Thoracic aorta (tissue), 2 donors: ENCODE measurements at regions not wholly inside any gene's neighbourhood (a gene's known extent, or its start where the extent isn't known, plus 50 kb on each side); places are given as distances from the start of the nearest gene placed in this dataset.

ENCODE experiments used
- ATAC-seq: fragments of 150-250 bp; one replicate; pipeline ENCODE4 v1.8.0; 2017; ENCODE audit warnings: low read depth; ENCODE audit not compliant: insufficient number of reproducible peaks, low FRiP score
- DNase-seq: peaks from one replicate; pipeline ENCODE4 v3.0.0-alpha.2; 2020; ENCODE audit warnings: low spot score
- H3K27ac ChIP-seq, 2 donors: fragments of 200-600 bp; sonication (generic); 1 replicate in 1 of 2; 2 replicates in 1 of 2; pipeline ENCODE4 v1.5.1; 2016; ENCODE audit warnings: mild to moderate bottlenecking in 2 of 2, moderate library complexity in 2 of 2
- H3K27me3 ChIP-seq: fragments of 200-600 bp; sonication (generic); replicated peaks from 2 replicates; pipeline ENCODE4 v1.6.0; 2016; ENCODE audit warnings: mild to moderate bottlenecking; ENCODE audit not compliant: insufficient read depth
- H3K36me3 ChIP-seq: fragments of 200-600 bp; sonication (generic); one replicate; pipeline ENCODE4 v1.5.1; 2016
- H3K4me1 ChIP-seq, 2 donors: fragments of 200-600 bp; sonication (generic); 1 replicate in 1 of 2; 2 replicates in 1 of 2; pipeline versions ENCODE4 v1.5.1 to v1.6.0; 2016; ENCODE audit warnings: low read depth in 2 of 2, mild to moderate bottlenecking in 1 of 2; ENCODE audit not compliant: control insufficient read depth in 1 of 2
- H3K4me3 ChIP-seq: fragments of 200-600 bp; sonication (generic); 2 replicates; pipeline ENCODE4 v1.5.1; 2016; ENCODE audit warnings: mild to moderate bottlenecking
- H3K9me3 ChIP-seq: fragments of 200-600 bp; sonication (generic); 2 replicates; pipeline ENCODE4 v1.5.1; 2016
- TF ChIP-seq, protein P1 (sequence below): fragments of 200-600 bp; sonication (generic); IDR thresholded peaks from one replicate; pipeline ENCODE4 v1.5.1; 2019; ENCODE audit warnings: antibody characterized with exemption

DNA sequence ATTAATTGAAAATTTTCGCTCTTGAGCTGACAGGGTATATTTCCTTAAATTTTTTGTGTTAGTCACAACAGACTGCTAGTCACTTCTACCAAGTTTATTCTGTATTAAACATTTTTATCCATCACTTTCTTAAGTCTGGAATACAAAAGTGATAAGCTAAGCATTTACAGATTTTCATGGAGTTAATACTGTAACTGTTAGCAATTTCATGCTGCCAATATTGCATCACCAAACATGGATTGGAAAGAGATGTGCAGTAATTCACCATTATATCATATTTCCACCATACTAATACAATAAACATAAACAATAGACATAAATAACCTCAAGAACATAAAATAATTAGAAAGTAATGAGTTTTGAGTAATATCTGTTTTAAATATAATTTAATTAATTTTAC, 854.0 kb upstream of the CITED2 start:
- TF ChIP-seq, protein P1, sequence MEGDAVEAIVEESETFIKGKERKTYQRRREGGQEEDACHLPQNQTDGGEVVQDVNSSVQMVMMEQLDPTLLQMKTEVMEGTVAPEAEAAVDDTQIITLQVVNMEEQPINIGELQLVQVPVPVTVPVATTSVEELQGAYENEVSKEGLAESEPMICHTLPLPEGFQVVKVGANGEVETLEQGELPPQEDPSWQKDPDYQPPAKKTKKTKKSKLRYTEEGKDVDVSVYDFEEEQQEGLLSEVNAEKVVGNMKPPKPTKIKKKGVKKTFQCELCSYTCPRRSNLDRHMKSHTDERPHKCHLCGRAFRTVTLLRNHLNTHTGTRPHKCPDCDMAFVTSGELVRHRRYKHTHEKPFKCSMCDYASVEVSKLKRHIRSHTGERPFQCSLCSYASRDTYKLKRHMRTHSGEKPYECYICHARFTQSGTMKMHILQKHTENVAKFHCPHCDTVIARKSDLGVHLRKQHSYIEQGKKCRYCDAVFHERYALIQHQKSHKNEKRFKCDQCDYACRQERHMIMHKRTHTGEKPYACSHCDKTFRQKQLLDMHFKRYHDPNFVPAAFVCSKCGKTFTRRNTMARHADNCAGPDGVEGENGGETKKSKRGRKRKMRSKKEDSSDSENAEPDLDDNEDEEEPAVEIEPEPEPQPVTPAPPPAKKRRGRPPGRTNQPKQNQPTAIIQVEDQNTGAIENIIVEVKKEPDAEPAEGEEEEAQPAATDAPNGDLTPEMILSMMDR: no peak
- ATAC-seq (no peak), DNase-seq (no peak)
- H3K4me1 ChIP-seq: peaks cover 0 to 8% of the 10 kb centered on the region in 2 donors
- no peak overlapping the region for H3K4me3 ChIP-seq
- H3K27me3 ChIP-seq: no peaks in the 10 kb centered on the region
- H3K36me3 ChIP-seq: no peaks in the 10 kb centered on the region
- H3K27ac ChIP-seq: no peak overlapping the region
- H3K9me3 ChIP-seq: peaks cover 4% of the 10 kb centered on the region

DNA sequence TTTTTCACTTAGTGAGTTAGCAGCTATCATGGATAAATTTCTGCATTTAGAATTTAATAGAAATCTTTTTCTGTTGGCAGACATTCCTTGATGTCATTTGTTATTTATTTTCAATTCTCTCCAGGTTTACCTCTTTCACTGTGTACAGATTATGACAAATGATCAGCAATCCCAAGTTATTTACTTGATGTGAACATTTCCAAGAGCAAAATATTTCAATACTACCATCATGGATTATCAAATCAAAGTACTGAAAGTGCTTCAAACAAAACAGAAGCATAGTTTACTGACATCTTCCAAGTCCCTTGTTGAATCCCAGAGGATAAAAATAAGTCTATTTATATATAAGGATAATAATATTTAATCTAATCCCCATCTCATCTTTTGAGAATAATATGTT, 852.2 kb upstream of the CITED2 start:
- H3K27ac ChIP-seq: no peak overlapping the region
- no peak for ATAC-seq
- H3K4me3 ChIP-seq: no peak overlapping the region
- TF ChIP-seq, protein P1: no peak
- DNase-seq: no peak
- peaks cover 0 to 8% of the 10 kb centered on the region in 2 donors for H3K4me1 ChIP-seq
- H3K27me3 ChIP-seq: no peaks in the 10 kb centered on the region
- H3K36me3 ChIP-seq: no peaks in the 10 kb centered on the region
- H3K9me3 ChIP-seq: no peaks in the 10 kb centered on the region

DNA sequence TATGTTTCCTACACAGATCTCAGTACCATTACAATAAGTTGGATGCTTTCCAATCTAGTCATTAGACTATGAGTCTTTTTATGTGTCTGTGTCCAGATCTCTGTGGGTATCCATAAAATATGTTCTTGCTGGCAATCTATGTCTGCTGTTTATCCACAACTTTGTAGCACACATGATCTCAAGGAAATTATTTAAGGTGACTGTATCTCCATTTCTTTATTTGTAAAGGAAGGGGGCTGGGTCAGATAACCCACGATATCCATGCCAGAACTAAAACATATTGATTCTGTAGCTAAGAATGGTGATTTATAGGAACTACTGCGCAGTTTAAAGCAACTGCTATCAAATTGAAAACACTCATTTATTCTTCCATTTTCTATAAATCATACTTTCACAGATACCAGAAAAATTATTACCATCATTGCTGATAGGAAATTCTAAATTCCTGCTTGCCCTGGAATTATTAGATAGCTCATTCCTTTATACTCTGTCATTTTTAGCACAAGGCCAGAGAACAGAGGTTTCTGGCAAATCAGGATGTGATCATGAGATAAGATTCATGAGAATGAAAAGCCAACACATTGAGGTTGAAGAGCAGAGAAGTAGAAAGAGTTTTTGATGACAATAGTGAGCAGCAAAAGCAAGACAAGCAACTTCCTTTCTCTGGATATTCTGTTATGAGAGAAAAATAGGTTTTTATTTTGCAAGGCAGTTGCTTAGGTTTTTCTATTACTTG, 851.4 kb upstream of the CITED2 start:
- Histone ChIP-seq H3K27me3 (no peaks in the 10 kb centered on the region), H3K4me3 (no peak overlapping the region), H3K4me1 (peaks cover 0 to 8% of the 10 kb centered on the region in 2 donors), H3K27ac (no peak overlapping the region), H3K9me3 (no peaks in the 10 kb centered on the region), H3K36me3 (no peaks in the 10 kb centered on the region)
- TF ChIP-seq, protein P1: no peak
- ATAC-seq (no peak), DNase-seq (no peak)

DNA sequence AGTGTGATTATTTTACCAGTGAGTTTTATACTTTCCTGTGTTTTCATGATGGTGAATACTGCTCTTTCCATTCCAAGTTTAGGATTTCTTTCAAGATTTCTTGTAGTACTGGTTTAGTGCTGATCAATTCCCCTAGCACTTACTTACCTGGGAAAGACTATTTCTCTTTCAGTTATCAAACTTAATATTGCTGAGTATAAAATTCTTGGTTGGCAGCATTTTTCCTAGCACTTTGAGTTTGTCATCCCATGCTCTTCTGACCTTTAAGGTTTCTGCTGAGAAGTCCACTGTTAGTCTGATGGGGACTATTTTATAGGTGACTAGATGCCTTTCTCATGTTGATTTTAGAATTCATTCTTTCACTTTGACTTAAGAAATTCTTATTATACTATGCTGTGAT, 842.8 kb upstream of the CITED2 start:
- ATAC-seq: no peak
- H3K4me3 ChIP-seq: no peak overlapping the region

DNA sequence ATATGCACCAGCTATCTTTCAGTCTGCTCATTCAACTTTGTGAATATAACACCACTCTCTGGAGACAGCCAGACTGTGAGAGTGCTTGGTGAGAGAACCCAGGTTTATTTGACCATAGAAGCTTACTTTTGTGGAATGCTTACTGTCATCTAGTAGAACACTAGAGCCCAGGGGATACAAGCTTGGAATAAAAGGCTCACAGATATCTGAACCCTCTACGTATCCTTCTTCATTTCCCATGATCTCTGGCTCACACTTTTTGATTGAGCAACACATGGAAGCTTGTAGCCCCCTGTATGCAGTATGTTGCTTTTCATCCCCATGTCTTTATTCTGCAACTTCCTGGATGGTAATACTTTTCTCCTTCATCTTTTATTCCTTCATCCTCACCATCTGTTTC, 835.3 kb upstream of the CITED2 start:
- no peak for ATAC-seq
- H3K4me1 ChIP-seq: peaks cover 0 to 2% of the 10 kb centered on the region in 2 donors

More for the DNA sequence above, 842.8 kb upstream of the CITED2 start:
- Histone ChIP-seq H3K27ac (no peak overlapping the region), H3K9me3 (no peaks in the 10 kb centered on the region), H3K27me3 (no peaks in the 10 kb centered on the region), H3K36me3 (no peaks in the 10 kb centered on the region), H3K4me1 (no peaks in the 10 kb centered on the region)
- DNase-seq: no peak
- TF ChIP-seq, protein P1: no peak

More for the DNA sequence above, 835.3 kb upstream of the CITED2 start:
- Histone ChIP-seq H3K9me3 (no peaks in the 10 kb centered on the region), H3K4me3 (no peak overlapping the region), H3K27me3 (no peaks in the 10 kb centered on the region), H3K27ac (no peak overlapping the region), H3K36me3 (no peaks in the 10 kb centered on the region)
- no peak for DNase-seq
- TF ChIP-seq, protein P1: no peak
